WTC11 (cell line): ENCODE measurements at regions not wholly inside any gene's neighbourhood (a gene's known extent, or its start where the extent isn't known, plus 50 kb on each side); places are given as distances from the start of the nearest gene placed in this dataset.

Experiments used
- ATAC-seq: fragments of 200-7000 bp; cut with Tn5 transposase; 2 replicates; pipeline ENCODE4 v1.10.0; 2021; ENCODE audit warnings: mild to moderate bottlenecking, moderate library complexity
- CTCF ChIA-PET: fragments of 300-600 bp; sonication (Branson Sonifier 250); formaldehyde crosslinking; loops from one replicate; lab custom pipeline; 2021; ENCODE audit warnings: antibody characterized with exemption; lab: Charles Lee
- POLR2A ChIA-PET: fragments of 350-600 bp; sonication (Branson Sonifier 250); formaldehyde crosslinking; loops from one replicate; lab custom pipeline; 2021; ENCODE audit warnings: antibody characterized with exemption; lab: Charles Lee
- DNase-seq: peaks from one replicate; pipeline ENCODE4 v3.0.0; 2021; ENCODE audit warnings: low spot score
- H3K27ac Mint-ChIP-seq: 2 replicates; pipeline ENCODE4 v1.8.0; 2021; ENCODE audit warnings: mixed read lengths
- H3K27me3 Mint-ChIP-seq: 2 replicates; pipeline ENCODE4 v1.8.0; 2021; ENCODE audit warnings: low read depth, mild to moderate bottlenecking, moderate library complexity, mixed read lengths
- H3K36me3 Mint-ChIP-seq: 2 replicates; pipeline ENCODE4 v1.8.0; 2021; ENCODE audit warnings: mixed read lengths
- H3K4me1 Mint-ChIP-seq: 2 replicates; pipeline ENCODE4 v1.8.0; 2022; ENCODE audit warnings: mixed read lengths
- H3K4me3 Mint-ChIP-seq: 2 replicates; pipeline ENCODE4 v1.8.0; 2021; ENCODE audit warnings: mild to moderate bottlenecking, moderate library complexity, mixed read lengths
- H3K9me3 Mint-ChIP-seq: 2 replicates; pipeline ENCODE4 v1.8.0; 2021; ENCODE audit warnings: mixed read lengths
- ATF1 ChIP-seq: sonication (generic); formaldehyde crosslinking; IDR thresholded peaks from 2 replicates; pipeline ENCODE4 v1.8.1; 2023; ENCODE audit warnings: mild to moderate bottlenecking, moderate library complexity, missing genetic modification reagents
- CREM ChIP-seq: sonication (generic); formaldehyde crosslinking; IDR thresholded peaks from 2 replicates; pipeline ENCODE4 v1.8.1; 2022; ENCODE audit warnings: mild to moderate bottlenecking, missing genetic modification reagents, moderate library complexity
- CTCF ChIP-seq: fragments of 200-600 bp; IDR thresholded peaks from 2 replicates; pipeline ENCODE4 v1.8.0; 2022; ENCODE audit warnings: antibody characterized with exemption
- FOXJ3 ChIP-seq: sonication (generic); formaldehyde crosslinking; IDR thresholded peaks from 2 replicates; pipeline ENCODE4 v1.9.0; 2021; ENCODE audit warnings: missing genetic modification reagents, mild to moderate bottlenecking, borderline replicate concordance
- GABPB1 ChIP-seq: sonication (generic); formaldehyde crosslinking; IDR thresholded peaks from 2 replicates; pipeline ENCODE4 v1.8.1; 2023; ENCODE audit warnings: mild to moderate bottlenecking, missing genetic modification reagents
- HMGXB4 ChIP-seq: sonication (generic); formaldehyde crosslinking; IDR thresholded peaks from 2 replicates; pipeline ENCODE4 v1.8.1; 2023; ENCODE audit warnings: mild to moderate bottlenecking, moderate library complexity, missing genetic modification reagents
- JUN ChIP-seq: sonication (generic); formaldehyde crosslinking; IDR thresholded peaks from 2 replicates; pipeline ENCODE4 v1.8.0; 2023; ENCODE audit warnings: mild to moderate bottlenecking, missing genetic modification reagents
- PRDM15 ChIP-seq: sonication (generic); formaldehyde crosslinking; IDR thresholded peaks from 2 replicates; pipeline ENCODE4 v1.8.0; 2022; ENCODE audit warnings: missing genetic modification reagents
- PRRX2 ChIP-seq: fragments of 250-450 bp; sonication (Bioruptor Pico); IDR thresholded peaks from 2 replicates; pipeline ENCODE4 v1.8.0; 2021; ENCODE audit warnings: mild to moderate bottlenecking
- STAT6 ChIP-seq: sonication (generic); formaldehyde crosslinking; conservative IDR thresholded peaks from 2 replicates; pipeline ENCODE4 v1.8.1; 2023; ENCODE audit warnings: mild to moderate bottlenecking, low read depth, missing genetic modification reagents, moderate library complexity
- TEAD4 ChIP-seq: sonication (generic); formaldehyde crosslinking; IDR thresholded peaks from 2 replicates; pipeline ENCODE4 v1.8.0; 2022; ENCODE audit warnings: mild to moderate bottlenecking, missing genetic modification reagents
- ZNF138 ChIP-seq: sonication (generic); formaldehyde crosslinking; conservative IDR thresholded peaks from 2 replicates; pipeline ENCODE4 v1.8.1; 2022; ENCODE audit warnings: mild to moderate bottlenecking, moderate library complexity, missing genetic modification reagents
- ZNF317 ChIP-seq: sonication (generic); formaldehyde crosslinking; IDR thresholded peaks from 2 replicates; pipeline ENCODE4 v1.8.1; 2023; ENCODE audit warnings: low read depth, mild to moderate bottlenecking, moderate library complexity, missing genetic modification reagents, borderline replicate concordance
- ZNF423 ChIP-seq: fragments of 250-450 bp; sonication (Bioruptor Pico); IDR thresholded peaks from 2 replicates; pipeline ENCODE4 v2.1.2; 2022; ENCODE audit warnings: mild to moderate bottlenecking, moderate library complexity
- ZNF671 ChIP-seq: fragments of 250-450 bp; sonication (Bioruptor Pico); IDR thresholded peaks from 2 replicates; pipeline ENCODE4 v1.8.0; 2021; ENCODE audit warnings: mild to moderate bottlenecking
- TF ChIP-seq, protein P1 (sequence below): sonication (generic); formaldehyde crosslinking; IDR thresholded peaks from 2 replicates; pipeline ENCODE4 v1.8.0; 2022; ENCODE audit warnings: mild to moderate bottlenecking, missing genetic modification reagents
- TF ChIP-seq, protein P2 (sequence below): sonication (generic); formaldehyde crosslinking; IDR thresholded peaks from 2 replicates; pipeline ENCODE4 v1.8.1; 2023; ENCODE audit warnings: mild to moderate bottlenecking, missing genetic modification reagents, moderate library complexity
- TF ChIP-seq, protein P3 (sequence below): sonication (generic); formaldehyde crosslinking; IDR thresholded peaks from 2 replicates; pipeline ENCODE4 v1.8.1; 2023; ENCODE audit warnings: mild to moderate bottlenecking, missing genetic modification reagents

GRCh38 chr4:37008199-37008598 lies 236.3 kb upstream of the NWD2 start:
- ATAC-seq, result no peak
- Mint-ChIP-seq H3K27me3 (no peaks in the 10 kb centered on the region), H3K4me3 (no peak overlapping the region), H3K36me3 (peaks cover 17% of the 10 kb centered on the region), H3K27ac (no peak overlapping the region), H3K4me1 (peaks cover under 1% of the 10 kb centered on the region), H3K9me3 (peaks cover 42% of the 10 kb centered on the region)
- TF ChIP-seq PRDM15, result no peak
- 0 out of 2 replicates have a peak, but pooled peaks have one; percentile 19 for TF ChIP-seq GABPB1 (CRISPR knock-in tag)
- TF ChIP-seq ZNF671 (CRISPR knock-in tag), result no peak
- TF ChIP-seq TEAD4 (CRISPR knock-in tag), result no peak
- CTCF ChIA-PET, result no interaction called here
- POLR2A ChIA-PET, result no interaction called here
- DNase-seq, result no peak

- POLR2A ChIA-PET, result no interaction called here
- H3K36me3 Mint-ChIP-seq, result no peaks in the 10 kb centered on the region
- no peak overlapping the region for H3K27ac Mint-ChIP-seq
- DNase-seq (no peak), ATAC-seq (no peak)
- no peak overlapping the region for H3K4me3 Mint-ChIP-seq
- no peaks in the 10 kb centered on the region for H3K27me3 Mint-ChIP-seq
- peaks cover 16% of the 10 kb centered on the region for H3K9me3 Mint-ChIP-seq
- TF ChIP-seq CREM (CRISPR knock-in tag) (no peak), ZNF317 (CRISPR knock-in tag) (no peak), JUN (CRISPR knock-in tag) (no peak), CTCF (no peak), ZNF423 (CRISPR knock-in tag) (no peak), STAT6 (CRISPR knock-in tag) (no peak), HMGXB4 (no peak), FOXJ3 (CRISPR knock-in tag) (no peak), PRRX2 (no peak), ATF1 (no peak), GABPB1 (CRISPR knock-in tag) (no peak), ZNF138 (CRISPR knock-in tag) (no peak)
- TF ChIP-seq, protein P1, sequence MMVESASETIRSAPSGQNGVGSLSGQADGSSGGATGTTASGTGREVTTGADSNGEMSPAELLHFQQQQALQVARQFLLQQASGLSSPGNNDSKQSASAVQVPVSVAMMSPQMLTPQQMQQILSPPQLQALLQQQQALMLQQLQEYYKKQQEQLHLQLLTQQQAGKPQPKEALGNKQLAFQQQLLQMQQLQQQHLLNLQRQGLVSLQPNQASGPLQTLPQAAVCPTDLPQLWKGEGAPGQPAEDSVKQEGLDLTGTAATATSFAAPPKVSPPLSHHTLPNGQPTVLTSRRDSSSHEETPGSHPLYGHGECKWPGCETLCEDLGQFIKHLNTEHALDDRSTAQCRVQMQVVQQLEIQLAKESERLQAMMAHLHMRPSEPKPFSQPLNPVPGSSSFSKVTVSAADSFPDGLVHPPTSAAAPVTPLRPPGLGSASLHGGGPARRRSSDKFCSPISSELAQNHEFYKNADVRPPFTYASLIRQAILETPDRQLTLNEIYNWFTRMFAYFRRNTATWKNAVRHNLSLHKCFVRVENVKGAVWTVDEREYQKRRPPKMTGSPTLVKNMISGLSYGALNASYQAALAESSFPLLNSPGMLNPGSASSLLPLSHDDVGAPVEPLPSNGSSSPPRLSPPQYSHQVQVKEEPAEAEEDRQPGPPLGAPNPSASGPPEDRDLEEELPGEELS (CRISPR knock-in tag), result no peak
- TF ChIP-seq, protein P2, sequence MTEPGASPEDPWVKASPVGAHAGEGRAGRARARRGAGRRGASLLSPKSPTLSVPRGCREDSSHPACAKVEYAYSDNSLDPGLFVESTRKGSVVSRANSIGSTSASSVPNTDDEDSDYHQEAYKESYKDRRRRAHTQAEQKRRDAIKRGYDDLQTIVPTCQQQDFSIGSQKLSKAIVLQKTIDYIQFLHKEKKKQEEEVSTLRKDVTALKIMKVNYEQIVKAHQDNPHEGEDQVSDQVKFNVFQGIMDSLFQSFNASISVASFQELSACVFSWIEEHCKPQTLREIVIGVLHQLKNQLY (CRISPR knock-in tag), result no peak
- TF ChIP-seq, protein P3, sequence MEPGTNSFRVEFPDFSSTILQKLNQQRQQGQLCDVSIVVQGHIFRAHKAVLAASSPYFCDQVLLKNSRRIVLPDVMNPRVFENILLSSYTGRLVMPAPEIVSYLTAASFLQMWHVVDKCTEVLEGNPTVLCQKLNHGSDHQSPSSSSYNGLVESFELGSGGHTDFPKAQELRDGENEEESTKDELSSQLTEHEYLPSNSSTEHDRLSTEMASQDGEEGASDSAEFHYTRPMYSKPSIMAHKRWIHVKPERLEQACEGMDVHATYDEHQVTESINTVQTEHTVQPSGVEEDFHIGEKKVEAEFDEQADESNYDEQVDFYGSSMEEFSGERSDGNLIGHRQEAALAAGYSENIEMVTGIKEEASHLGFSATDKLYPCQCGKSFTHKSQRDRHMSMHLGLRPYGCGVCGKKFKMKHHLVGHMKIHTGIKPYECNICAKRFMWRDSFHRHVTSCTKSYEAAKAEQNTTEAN, result no peak
- no peaks in the 10 kb centered on the region; the same call in 1 of the 2 replicates for H3K4me1 Mint-ChIP-seq
- CTCF ChIA-PET, result no interaction called here
Measured at GRCh38 chr4:37014584-37014983, 230.0 kb upstream of the NWD2 start.
